ENCODE measurements at regions not wholly inside any gene's neighbourhood (a gene's known extent, or its start where the extent isn't known, plus 50 kb on each side); places are given as distances from the start of the nearest gene placed in this dataset.

DNA sequence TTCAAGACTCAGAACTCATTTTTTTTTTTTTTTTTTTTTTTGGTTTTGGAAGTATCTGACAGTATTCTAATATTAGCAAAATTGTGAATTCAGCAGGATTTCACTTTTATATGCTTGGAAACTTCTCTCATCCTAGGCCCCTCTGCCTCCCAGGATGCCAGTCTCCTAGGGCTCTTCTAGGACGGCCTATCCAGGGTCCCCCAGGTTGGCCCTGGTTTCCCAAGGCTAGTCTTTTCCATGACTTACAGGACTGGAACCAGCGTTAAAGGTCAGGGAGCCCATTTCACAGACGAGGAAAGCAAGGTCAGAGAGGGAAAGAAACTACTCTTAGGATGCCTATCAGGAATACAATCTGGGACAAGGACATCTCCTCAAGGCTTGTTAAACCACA, 412.5 kb downstream of the PTPRU start:
- no peak for DNase-seq
- no peak overlapping the region for H3K27ac ChIP-seq
- H3K4me1 ChIP-seq (ENCODE audit: insufficient read depth): no peaks in the 10 kb centered on the region
- H3K4me3 ChIP-seq: no peak overlapping the region
- intact Hi-C loops (cut with DNase I): no loop called here
- no peaks in the 10 kb centered on the region for H3K36me3 ChIP-seq
- no peaks in the 10 kb centered on the region for H3K27me3 ChIP-seq
- TF ChIP-seq, protein P1, sequence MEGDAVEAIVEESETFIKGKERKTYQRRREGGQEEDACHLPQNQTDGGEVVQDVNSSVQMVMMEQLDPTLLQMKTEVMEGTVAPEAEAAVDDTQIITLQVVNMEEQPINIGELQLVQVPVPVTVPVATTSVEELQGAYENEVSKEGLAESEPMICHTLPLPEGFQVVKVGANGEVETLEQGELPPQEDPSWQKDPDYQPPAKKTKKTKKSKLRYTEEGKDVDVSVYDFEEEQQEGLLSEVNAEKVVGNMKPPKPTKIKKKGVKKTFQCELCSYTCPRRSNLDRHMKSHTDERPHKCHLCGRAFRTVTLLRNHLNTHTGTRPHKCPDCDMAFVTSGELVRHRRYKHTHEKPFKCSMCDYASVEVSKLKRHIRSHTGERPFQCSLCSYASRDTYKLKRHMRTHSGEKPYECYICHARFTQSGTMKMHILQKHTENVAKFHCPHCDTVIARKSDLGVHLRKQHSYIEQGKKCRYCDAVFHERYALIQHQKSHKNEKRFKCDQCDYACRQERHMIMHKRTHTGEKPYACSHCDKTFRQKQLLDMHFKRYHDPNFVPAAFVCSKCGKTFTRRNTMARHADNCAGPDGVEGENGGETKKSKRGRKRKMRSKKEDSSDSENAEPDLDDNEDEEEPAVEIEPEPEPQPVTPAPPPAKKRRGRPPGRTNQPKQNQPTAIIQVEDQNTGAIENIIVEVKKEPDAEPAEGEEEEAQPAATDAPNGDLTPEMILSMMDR (IDR thresholded peaks at IDR 0.05): no peak
- no peak for TF ChIP-seq POLR2A (IDR thresholded peaks at IDR 0.05)
- TF ChIP-seq EP300 (IDR thresholded peaks at IDR 0.05): no peak
- 52 to 71% (median 53%) methylated on average over 3 of the region's 3 CpGs for WGBS, 3 donors
- H3K9me3 ChIP-seq: no peaks in the 10 kb centered on the region

DNA sequence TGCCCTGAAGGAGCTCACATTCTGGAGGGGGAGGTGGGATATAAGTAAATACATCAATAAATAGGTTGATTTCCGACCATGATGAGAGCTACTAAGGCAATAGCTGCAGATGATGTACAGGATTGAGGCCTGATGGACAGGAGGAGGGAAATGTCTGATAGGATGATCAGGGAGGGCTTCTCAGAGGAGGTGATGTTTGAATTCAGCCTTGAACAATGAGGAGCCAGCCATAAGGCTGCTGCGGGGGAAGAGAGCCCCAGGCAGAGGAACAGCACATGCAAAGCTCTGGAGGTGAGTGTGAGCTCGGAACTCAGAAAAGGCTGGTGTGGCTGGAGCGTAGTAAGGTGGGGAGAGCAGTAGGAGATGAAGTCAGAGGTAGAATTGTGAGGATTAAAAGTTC, 411.7 kb downstream of the PTPRU start:
- no peak for TF ChIP-seq POLR2A (IDR thresholded peaks at IDR 0.05)
- TF ChIP-seq EP300 (IDR thresholded peaks at IDR 0.05): no peak
- TF ChIP-seq, protein P1 (IDR thresholded peaks at IDR 0.05): no peak
- Histone ChIP-seq H3K9me3 (no peaks in the 10 kb centered on the region), H3K27me3 (no peaks in the 10 kb centered on the region), H3K36me3 (no peaks in the 10 kb centered on the region), H3K4me3 (no peak overlapping the region), H3K27ac (no peak overlapping the region), H3K4me1 (ENCODE audit: insufficient read depth) (no peaks in the 10 kb centered on the region)
- DNase-seq: no peak
- intact Hi-C loops (cut with DNase I): no loop called here
- whole genome bisulfite sequencing, 3 donors: 53 to 62% (median 59%) methylated on average over 4 of the region's 4 CpGs

DNA sequence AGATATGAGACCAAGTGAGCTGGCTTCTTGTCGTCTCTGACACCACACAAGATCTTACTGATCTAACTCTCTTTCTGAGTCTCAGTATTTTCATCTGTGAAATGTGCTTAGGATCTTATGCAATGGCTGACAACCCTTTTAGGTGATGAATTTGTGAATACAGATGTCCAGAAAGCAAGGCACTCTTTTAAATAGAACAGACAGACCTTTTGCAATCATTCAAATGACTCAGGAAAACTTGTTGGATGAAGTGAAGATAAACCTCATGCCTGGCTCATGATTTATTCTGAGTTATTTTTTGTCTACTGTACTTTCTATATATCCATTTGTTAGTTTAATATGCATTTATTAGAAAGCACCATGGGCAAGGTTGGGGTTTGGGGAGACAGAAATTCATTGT, 411.3 kb downstream of the PTPRU start:
- H3K27ac ChIP-seq: no peak overlapping the region
- intact Hi-C loops (cut with DNase I): no loop called here
- H3K4me3 ChIP-seq: no peak overlapping the region
- no peak for DNase-seq
- H3K27me3 ChIP-seq: no peaks in the 10 kb centered on the region
- H3K9me3 ChIP-seq: no peaks in the 10 kb centered on the region
- H3K36me3 ChIP-seq: no peaks in the 10 kb centered on the region
- H3K4me1 ChIP-seq (ENCODE audit: insufficient read depth): no peaks in the 10 kb centered on the region
- TF ChIP-seq POLR2A (IDR thresholded peaks at IDR 0.05) (no peak), EP300 (IDR thresholded peaks at IDR 0.05) (no peak)
- TF ChIP-seq, protein P1 (IDR thresholded peaks at IDR 0.05): no peak
- WGBS, 3 donors: 67 to 78% (median 74%) methylated on average over 1 of the region's 1 CpG

DNA sequence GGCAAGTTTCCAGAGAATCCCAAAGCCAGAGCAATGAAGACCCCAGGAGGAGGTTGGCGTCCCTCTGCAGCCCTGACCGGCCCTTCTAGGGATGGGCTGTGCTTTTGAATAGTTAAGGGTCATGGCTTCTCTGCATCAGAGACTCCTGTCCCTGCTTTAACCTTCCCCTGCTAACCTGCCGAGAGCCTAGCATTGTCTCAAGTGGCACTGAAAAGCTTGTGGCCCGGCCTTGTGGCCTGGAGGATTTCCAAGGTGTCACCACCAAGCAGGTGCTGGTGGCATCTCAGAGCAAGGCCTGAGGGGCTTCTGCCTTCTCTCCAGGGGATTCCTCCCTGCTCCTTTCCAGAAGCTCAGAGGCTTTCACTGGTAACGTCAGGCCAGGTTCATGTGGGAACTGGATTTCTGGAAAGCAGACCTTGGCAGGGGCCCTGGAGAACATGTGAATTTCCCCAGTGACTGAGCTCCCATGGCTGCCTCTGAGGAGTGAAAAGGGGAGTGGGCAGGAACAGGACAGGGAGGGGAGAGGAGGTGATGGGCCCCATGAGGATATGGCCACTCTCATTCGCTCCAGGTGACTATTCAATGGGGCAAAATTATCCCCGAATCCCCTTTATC, 409.9 kb downstream of the PTPRU start:
- Histone ChIP-seq H3K27me3 (no peaks in the 10 kb centered on the region), H3K27ac (no peak overlapping the region), H3K4me3 (no peak overlapping the region), H3K4me1 (ENCODE audit: insufficient read depth) (no peaks in the 10 kb centered on the region), H3K36me3 (no peaks in the 10 kb centered on the region), H3K9me3 (no peaks in the 10 kb centered on the region)
- DNase-seq: no peak
- intact Hi-C loops (cut with DNase I): no loop called here
- no peak for TF ChIP-seq POLR2A (IDR thresholded peaks at IDR 0.05)
- no peak for TF ChIP-seq EP300 (IDR thresholded peaks at IDR 0.05)
- TF ChIP-seq, protein P1 (IDR thresholded peaks at IDR 0.05): no peak
- 78 to 83% (median 82%) methylated on average over 7 of the region's 7 CpGs for WGBS, 3 donors

Measured in ovary (tissue), 7 donors.